Neural crest cell (in vitro differentiated cells): ENCODE measurements at regions not wholly inside any gene's neighbourhood (a gene's known extent, or its start where the extent isn't known, plus 50 kb on each side); places are given as distances from the start of the nearest gene placed in this dataset.

Experiments
- DNase-seq: peaks from one replicate; pipeline ENCODE4 v3.0.0; 2021; ENCODE audit warnings: low read depth, mixed read lengths, low spot score
- H3K27ac Mint-ChIP-seq: one replicate; pipeline ENCODE4 v1.8.0; 2021; ENCODE audit warnings: mild to moderate bottlenecking, mixed read lengths; ENCODE audit not compliant: unreplicated experiment
- H3K27me3 Mint-ChIP-seq: 2 replicates; pipeline ENCODE4 v1.8.0; 2021; ENCODE audit warnings: low read depth, mild to moderate bottlenecking, mixed read lengths
- H3K36me3 Mint-ChIP-seq: 2 replicates; pipeline ENCODE4 v1.8.0; 2021; ENCODE audit warnings: low read depth, mild to moderate bottlenecking, mixed read lengths
- H3K4me1 Mint-ChIP-seq: 2 replicates; pipeline ENCODE4 v1.8.0; 2021; ENCODE audit warnings: mixed read lengths
- H3K4me3 Mint-ChIP-seq: one replicate; pipeline ENCODE4 v1.8.0; 2021; ENCODE audit warnings: mild to moderate bottlenecking, mixed read lengths
- H3K9me3 Mint-ChIP-seq: 2 replicates; pipeline ENCODE4 v1.8.0; 2021; ENCODE audit warnings: mixed read lengths
- TF ChIP-seq, protein P1 (sequence below): fragments of 200-600 bp; sonication (generic); conservative IDR thresholded peaks from 2 replicates; pipeline ENCODE4 v1.5.0; 2021; ENCODE audit warnings: antibody characterized with exemption, mild to moderate bottlenecking

DNA sequence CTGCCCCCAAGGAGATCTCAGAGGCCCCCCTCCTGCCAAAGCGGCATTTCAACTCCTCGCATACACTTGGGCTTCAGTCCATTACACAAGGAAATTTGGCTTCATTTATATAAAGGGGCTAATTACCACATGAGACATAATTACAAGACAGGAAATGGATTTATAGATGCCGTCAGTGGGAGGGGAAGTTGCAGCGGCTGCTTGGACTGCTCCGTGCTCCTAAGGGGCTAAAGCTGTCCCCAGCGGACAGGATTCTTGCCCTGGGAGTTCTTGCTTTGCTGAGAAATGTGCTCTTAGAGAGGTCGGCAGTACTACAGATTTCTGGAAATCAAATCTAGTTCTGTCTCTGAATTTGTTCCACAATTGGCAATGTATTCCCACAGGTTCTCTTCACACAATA lies 57.2 kb upstream of the NLK start:
- Mint-ChIP-seq H3K9me3 (no peaks in the 10 kb centered on the region), H3K27me3 (peaks cover 8% of the 10 kb centered on the region), H3K36me3 (no peaks in the 10 kb centered on the region), H3K4me3 (no peak overlapping the region), H3K27ac (no peak overlapping the region), H3K4me1 (peaks cover under 1% of the 10 kb centered on the region)
- TF ChIP-seq, protein P1, sequence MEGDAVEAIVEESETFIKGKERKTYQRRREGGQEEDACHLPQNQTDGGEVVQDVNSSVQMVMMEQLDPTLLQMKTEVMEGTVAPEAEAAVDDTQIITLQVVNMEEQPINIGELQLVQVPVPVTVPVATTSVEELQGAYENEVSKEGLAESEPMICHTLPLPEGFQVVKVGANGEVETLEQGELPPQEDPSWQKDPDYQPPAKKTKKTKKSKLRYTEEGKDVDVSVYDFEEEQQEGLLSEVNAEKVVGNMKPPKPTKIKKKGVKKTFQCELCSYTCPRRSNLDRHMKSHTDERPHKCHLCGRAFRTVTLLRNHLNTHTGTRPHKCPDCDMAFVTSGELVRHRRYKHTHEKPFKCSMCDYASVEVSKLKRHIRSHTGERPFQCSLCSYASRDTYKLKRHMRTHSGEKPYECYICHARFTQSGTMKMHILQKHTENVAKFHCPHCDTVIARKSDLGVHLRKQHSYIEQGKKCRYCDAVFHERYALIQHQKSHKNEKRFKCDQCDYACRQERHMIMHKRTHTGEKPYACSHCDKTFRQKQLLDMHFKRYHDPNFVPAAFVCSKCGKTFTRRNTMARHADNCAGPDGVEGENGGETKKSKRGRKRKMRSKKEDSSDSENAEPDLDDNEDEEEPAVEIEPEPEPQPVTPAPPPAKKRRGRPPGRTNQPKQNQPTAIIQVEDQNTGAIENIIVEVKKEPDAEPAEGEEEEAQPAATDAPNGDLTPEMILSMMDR = no peak
- no peak for DNase-seq

DNA sequence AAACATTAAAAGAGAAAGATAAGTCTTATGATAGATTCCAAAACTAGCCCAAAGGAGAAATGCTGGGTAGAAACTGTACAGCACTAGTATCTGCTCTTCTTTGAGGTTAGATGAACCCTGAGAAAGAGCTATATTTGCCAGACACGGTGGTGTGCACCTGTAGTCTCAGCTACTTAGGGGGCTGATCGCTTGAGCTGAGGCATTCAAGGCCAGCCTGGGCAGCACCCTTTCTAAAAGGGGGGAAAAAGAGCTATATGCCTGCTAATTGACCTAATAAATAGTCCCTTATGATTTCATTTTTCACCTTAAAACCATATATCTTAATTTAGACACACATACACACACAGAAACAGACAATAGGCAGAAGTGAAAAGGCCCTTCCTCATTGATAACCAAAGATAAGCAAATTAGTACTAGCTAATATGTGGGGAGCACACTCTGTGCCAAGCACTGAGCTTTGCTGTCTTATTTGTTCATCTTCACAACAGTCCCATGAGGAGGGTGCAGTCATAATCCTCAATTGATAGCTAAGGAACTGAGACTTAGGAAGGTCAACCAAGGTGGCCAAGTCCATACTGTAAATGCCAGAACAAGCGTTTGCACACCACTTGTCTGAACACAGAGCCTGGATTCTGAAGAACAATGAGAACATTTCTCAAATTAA lies 56.6 kb upstream of the NLK start:
- Mint-ChIP-seq H3K27ac (no peak overlapping the region), H3K4me3 (no peak overlapping the region), H3K36me3 (no peaks in the 10 kb centered on the region), H3K4me1 (no peaks in the 10 kb centered on the region), H3K9me3 (no peaks in the 10 kb centered on the region), H3K27me3 (peaks cover 6% of the 10 kb centered on the region)
- DNase-seq = no peak
- TF ChIP-seq, protein P1 = no peak

DNA sequence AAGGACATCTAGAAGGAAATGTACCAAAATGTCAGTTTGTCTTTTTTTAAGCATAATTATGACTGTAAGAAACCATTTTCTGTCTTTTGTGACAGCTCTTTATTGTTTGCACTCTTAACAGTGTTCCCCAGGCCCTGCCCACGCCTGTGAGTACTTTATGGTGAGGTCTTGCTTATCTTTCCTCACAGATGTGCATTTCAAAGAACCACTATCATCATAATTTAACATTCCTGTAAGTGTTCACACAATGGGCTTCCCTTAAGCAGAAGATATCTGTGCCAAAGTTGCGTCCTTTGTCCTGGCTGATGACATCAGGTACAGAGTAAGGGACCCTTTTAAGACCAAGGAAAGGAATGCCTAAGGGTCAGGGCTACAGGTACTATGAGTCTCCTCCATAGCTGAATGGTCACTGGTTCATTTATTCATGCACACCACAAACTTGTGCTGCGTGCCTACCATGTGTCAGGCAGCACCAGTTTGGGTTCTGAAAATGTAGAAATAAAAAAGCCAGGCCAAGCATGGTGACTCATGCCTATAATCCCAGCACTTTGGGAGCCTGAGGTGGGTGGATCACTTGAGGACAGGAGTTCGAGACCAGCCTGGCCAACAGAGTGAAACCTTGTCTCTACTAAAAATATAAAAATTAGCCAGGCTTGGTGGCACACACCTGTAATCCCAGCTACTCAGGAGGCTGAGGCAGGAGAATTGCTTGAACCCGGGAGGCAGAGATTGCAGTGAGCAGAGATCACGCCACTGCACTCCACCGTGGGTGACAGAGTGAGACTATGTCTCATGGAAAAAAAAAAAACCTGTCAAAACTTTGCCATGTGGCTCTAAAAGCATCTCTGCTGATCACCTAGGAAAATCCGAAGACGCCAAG lies 55.4 kb upstream of the NLK start:
- no peak for DNase-seq
- Mint-ChIP-seq H3K9me3 (no peaks in the 10 kb centered on the region), H3K4me1 (no peaks in the 10 kb centered on the region), H3K4me3 (no peak overlapping the region), H3K36me3 (no peaks in the 10 kb centered on the region), H3K27me3 (peaks cover 4% of the 10 kb centered on the region), H3K27ac (no peak overlapping the region)
- TF ChIP-seq, protein P1 = no peak

DNA sequence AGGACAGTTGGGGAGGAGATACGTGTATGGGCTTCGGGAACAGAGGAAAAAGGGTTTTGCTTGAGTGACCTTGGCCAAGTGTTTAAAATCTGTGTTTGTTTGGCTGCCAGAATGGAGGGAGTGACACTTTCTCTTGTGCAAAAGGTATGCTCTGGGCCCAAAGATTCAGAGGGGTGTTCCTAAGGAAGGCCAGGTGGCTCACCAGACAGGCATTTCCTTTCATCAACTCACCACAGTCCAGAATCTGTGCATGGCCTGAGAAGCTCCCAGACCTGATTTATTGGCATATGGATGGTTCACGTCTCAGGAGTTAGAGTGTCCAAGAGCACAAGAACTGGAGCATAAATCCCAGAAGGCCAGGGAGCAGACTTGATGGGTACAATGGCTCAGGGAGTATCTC lies 53.4 kb upstream of the NLK start:
- no peak overlapping the region for H3K4me3 Mint-ChIP-seq
- TF ChIP-seq, protein P1 = no peak

DNA sequence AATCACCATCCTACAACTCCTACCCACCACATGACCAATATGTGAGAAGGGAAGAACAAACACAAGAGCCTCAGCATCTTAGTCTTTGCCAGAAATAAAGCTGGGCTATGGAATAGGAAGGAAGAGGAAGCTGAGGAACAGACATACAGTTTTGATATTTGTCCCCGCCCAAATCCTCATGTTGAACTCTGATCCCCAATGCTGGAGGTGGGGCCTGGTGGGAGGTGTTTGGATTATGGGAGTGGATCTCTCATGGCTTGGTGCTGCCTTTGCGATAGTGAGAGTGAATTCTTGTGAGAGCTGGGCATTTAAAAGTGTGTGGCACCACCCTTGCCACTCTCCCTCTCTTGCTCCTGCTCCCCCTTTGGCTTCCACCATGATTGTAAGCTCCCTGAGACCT lies 52.4 kb upstream of the NLK start:
- Mint-ChIP-seq H3K36me3 (no peaks in the 10 kb centered on the region), H3K9me3 (no peaks in the 10 kb centered on the region), H3K27me3 (no peaks in the 10 kb centered on the region), H3K4me3 (no peak overlapping the region), H3K27ac (no peak overlapping the region), H3K4me1 (peaks cover 1% of the 10 kb centered on the region)
- TF ChIP-seq, protein P1 = no peak
- no peak for DNase-seq

More for the DNA sequence above, 53.4 kb upstream of the NLK start:
- no peaks in the 10 kb centered on the region for H3K9me3 Mint-ChIP-seq
- no peak for DNase-seq
- H3K27ac Mint-ChIP-seq = peak overlapping the region; percentile 95
- H3K36me3 Mint-ChIP-seq = no peaks in the 10 kb centered on the region
- no peaks in the 10 kb centered on the region for H3K27me3 Mint-ChIP-seq
- H3K4me1 Mint-ChIP-seq = no peaks in the 10 kb centered on the region
